ENCODE measurements at regions not wholly inside any gene's neighbourhood (a gene's known extent, or its start where the extent isn't known, plus 50 kb on each side); places are given as distances from the start of the nearest gene placed in this dataset.

DNA sequence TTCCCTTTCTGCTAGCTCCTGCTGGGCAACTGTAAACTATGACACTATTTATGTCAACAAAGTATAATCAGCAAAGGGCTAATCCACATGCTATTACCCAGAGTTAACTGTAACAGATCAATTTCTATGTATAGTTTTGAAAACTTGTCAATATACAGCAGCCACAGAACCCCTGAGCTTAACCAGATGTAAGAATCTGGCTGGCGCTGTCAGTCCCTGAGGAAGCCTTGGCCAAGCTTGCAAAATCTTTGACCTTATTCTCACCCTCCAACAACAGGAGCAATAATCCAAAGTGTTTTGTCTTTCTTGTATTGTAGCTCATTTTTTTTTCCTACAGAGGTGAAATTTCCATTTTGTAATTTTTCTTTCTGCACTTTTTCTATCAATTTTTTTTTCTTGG is 1230.1 kb upstream of the SLC10A2 start:
- TF ChIP-seq, protein P1, sequence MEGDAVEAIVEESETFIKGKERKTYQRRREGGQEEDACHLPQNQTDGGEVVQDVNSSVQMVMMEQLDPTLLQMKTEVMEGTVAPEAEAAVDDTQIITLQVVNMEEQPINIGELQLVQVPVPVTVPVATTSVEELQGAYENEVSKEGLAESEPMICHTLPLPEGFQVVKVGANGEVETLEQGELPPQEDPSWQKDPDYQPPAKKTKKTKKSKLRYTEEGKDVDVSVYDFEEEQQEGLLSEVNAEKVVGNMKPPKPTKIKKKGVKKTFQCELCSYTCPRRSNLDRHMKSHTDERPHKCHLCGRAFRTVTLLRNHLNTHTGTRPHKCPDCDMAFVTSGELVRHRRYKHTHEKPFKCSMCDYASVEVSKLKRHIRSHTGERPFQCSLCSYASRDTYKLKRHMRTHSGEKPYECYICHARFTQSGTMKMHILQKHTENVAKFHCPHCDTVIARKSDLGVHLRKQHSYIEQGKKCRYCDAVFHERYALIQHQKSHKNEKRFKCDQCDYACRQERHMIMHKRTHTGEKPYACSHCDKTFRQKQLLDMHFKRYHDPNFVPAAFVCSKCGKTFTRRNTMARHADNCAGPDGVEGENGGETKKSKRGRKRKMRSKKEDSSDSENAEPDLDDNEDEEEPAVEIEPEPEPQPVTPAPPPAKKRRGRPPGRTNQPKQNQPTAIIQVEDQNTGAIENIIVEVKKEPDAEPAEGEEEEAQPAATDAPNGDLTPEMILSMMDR (conservative IDR thresholded peaks at IDR 0.05 in 1 of 2, IDR thresholded peaks at IDR 0.05 in 1 of 2; ENCODE audit: extremely low read depth in 1 of 2, insufficient read depth in 1 of 2, low read depth in 1 of 2, low read length in 2 of 2) = no peak
- TF ChIP-seq EZH2 (IDR thresholded peaks at IDR 0.05; ENCODE audit: borderline replicate concordance, low read length) = no peak

All from mammary epithelial cell (primary cell).